NCI-H748 (cell line): ENCODE measurements at regions not wholly inside any gene's neighbourhood (a gene's known extent, or its start where the extent isn't known, plus 50 kb on each side); places are given as distances from the start of the nearest gene placed in this dataset.
"Not testable (repeated sequence)": the region's sequence is repeated elsewhere in the genome, so short reads cannot be mapped to it uniquely, and the experiment has no call there.

Source experiments
- DNase-seq: peaks from one replicate; lab custom pipeline; 2025; ENCODE audit not compliant: unreplicated experiment; lab: John Stamatoyannopoulos, UW

DNA sequence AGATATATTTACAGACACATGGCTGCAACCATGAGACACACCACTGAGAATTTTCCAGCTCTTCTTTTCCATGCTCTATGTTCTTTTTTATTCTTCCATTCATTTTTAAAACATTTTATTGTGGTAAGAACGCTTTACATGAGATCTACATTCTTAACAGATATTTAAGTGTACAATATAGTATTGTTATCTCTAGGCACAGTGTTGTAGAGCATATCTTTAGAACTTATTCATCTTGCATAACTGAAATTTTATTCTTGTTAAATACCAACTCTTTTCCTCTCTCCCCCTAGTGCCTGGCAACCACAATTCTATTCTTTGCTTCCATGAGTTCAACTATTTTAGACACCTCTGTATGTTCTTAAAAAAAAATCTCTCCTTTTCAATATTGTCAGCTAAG is 67.1 kb upstream of the HABP2 start:
- no peak for DNase-seq

DNA sequence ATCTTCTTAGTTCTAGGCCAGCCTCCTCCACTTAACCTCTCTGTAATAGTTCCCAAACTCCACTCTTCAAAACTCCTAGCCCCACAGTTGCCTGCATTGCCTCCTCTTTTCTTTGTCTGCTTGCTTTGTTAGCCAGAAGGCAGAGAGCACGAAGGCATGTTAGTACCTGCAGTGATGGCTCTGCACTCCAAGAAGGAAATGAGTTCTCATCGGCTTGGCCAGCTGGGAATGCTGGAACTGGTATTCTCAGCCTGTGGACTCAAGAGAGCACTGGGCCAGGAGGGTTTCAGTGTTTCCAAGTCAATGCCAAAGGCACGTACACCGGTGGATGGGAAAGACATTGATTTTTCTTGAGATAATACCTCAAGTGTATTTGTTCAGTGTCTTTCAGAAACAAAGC is 66.3 kb upstream of the HABP2 start:
- DNase-seq = no peak

DNA sequence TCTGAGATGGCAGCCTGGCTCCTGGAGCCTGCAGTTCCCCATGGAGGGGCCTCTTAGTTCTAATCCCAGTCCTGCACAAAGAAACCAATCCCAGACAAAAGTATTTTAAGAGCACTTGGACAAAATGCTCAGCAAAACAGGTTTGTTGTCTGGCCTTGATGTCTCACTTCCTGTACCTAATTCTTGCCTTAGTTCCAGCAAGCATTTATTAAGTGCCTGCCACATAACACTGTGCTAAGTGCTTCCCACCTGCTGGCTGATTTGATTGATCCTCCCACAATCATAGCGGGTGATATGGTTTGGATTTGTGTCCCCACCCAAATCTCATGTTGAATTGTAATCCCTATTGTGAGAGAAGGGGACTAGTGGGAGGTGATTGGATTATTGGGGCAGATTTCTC is 65.7 kb upstream of the HABP2 start:
- peak; percentile 1 for DNase-seq

DNA sequence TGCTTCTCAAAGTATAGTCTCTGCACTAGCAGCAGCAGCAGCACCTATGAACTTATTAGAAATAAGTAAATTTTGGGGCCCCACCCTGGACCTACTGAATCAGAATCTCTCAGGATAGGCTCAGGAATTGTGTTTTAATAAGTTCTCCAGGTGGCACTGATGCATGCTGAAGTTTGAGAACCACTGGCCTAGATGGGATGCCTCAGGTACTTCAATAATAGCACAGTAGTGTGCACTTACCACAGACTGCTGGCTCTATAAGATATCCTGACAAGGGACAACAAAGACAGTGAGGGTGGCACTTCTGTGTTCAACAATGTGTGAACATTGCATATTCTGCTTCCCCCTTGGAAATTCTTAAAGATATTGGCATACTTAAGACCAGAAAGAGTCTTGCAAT is 64.7 kb upstream of the HABP2 start:
- DNase-seq = no peak

DNA sequence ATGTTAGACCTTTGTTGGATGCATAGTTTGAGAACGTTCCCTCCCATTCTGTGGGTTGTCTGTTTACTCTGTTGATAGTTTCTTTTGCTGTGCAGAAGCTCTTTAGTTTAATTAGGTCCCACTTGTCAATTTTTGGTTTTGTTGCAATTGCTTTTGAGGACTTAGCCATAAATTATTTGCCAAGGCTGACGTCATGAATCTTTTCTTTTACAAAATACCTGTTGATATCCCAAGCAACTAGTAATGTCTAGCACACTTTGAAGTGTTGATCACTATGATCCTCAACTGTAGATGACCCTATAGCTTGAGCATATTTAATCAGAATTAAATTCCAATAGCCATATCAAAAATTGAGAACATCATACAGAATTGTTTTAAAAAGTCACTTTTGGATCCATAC is 63.3 kb upstream of the HABP2 start:
- DNase-seq = not testable (repeated sequence)

DNA sequence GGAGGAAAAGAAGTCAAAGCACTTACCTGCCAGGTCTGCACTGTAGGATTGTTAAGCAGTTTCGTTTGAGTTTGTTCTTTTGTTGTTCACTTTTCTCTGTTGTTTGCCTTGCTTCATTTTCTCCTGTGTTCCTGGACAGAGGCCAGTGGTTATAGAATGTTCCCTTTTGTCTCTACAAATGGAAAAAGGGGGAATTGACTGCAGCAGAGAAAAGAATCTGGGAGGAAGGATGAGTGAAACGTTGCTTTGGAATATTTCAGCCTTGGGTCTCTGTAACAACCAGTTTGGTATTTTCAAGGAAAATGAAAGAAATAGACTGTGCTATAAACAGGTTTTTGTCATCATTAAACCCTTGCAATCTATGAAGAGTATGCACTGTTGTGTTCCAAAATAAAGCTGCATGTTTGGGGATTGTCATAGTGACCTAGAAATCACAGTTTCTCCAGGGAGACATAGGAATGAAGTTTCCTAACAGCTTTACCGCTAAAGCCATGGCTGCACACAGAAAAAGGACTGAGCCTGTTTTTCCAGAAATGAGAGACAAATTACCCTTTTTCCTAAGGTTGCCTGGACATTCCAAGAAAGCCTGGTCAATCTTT is 60.8 kb upstream of the HABP2 start:
- DNase-seq = no peak

DNA sequence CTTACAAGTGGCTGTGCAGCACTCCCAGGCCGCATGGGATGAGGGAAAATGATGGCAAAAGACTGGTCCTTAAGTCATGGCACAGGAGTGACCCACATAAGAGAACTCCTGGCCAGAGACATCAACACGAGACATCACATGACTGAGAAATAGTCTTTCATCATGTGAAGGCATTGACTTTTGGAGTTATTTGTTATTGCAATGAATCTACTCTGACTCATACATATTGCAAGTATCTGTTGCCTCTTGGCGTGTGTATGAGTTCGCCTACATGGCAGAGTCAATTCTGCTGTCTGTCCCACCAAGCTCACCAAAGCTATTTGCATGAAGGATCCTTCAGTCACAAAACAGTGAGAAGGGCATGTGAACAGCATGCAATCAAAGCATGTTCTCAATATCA is 59.7 kb upstream of the HABP2 start:
- DNase-seq = no peak

DNA sequence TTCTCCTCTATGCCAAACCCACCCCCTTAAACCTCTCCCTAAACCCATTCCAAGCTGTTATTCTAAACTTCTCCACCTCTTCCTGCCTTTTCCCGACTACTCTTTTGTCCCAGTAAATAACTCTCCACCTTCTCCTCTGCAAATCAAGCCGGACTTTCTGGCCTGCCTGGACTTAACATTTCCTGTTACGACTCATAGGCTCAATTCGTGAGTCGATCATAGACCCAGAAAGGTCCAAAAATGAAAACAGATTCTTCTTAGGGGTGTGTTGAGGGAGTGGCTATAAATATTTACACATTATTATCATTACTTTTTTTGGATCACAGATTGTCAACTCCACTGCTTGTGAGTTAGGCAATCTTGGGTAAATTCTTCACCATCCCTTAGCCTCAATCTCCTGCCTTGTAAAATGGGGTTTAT is 59.0 kb upstream of the HABP2 start:
- no peak for DNase-seq

DNA sequence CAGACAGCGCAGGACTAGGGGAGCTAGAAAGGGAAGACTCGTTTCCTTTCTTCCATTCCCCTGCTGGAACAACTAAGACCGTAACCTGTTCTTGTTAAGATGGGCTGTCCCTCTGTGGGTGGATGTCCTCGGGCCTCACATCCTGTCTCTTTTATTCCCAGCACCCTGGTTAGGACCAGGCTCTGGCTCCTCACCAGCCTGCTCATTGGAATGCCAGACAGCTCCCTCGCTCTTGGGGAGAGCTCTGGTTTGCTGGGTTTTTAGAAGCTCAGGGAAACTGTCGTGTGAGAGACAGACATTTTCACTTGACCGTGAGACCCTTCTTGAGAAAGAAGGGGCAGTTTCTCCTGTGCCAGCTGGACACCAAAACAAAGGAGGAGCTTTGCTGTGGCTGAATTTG is 58.1 kb upstream of the HABP2 start:
- no peak for DNase-seq

DNA sequence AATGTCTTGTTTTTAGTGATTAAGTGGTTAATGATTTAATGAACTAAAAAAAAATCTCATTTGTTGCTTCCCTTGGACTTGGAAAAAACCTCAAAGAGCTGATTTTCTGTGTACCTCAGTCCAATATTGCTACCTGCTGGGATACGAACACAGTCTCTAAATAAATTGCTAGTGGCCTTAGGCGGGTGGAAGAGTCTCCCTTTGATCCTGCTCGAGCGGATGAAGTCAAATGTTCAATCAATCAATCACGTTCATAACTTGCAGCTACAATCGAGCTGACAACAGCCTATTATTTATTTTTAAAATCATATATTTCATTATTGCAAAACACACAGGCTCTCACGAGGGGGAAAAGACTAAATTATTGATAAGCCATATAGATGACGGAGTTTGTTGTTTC is 57.3 kb upstream of the HABP2 start:
- no peak for DNase-seq

DNA sequence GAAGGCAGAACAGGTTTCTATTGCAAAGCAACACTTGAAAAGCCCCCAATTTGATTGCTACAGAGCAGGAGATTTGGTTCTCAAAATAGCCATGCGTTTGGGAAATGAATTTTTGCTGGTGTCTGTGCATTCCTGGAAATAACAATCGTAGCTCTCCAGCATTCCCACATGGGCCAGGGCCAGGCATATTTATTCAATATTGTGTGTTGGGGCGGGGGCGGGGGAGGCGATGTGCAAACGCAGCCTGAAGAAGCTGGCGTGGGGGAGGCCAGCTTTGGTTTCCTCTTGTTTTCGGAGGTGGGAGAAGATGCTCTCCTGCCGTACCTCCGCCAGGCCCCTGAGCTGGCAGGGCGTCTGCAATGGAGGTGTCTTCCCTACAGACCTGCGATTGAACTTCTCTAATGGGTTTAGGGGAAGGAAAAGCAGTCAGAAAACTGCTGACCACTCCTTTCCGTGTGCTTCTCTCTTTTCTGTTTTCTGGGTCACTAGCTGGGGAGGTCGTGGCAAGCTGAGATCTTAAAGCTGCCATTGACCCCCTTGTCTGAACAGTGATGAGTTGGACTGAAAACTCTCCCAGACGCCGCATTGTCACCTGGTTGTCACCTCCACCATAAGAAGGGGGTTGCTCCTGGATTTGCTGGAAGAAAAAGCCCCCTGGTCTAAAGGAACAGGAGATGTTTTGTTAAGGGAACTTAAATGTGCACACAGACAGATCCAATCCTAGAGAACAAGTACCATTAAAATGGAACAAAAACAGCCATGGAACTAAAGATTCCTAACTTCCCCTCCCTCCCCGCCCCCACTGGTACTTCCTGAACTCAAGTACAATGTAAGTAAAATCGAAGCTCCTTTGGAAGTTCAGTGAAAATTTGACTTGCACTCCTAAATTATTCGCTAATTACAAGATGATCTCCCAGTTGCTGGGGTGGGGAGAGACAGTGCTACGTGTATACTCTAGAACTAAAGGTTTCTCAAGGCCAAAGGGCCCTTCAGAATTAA is 56.4 kb upstream of the HABP2 start:
- DNase-seq = no peak

DNA sequence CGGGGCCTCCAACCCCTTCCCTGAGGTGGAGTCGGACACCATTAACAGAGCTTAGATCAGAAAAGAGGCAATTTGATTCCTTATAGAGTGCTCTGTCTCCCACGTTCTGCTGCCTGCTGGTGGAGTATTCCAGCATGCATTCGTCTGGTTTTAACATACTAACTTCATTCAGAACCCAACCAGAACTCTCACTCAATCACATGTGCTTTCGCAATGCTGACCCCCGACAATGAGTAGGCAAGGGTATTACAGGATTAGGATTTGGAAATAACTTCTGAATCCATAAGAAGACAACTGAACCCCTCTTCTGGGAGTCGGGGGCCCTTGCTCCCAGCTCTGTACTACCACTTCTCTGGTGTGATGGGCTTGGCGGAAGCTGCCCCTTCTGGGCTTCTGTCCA is 55.7 kb upstream of the HABP2 start:
- no peak for DNase-seq

DNA sequence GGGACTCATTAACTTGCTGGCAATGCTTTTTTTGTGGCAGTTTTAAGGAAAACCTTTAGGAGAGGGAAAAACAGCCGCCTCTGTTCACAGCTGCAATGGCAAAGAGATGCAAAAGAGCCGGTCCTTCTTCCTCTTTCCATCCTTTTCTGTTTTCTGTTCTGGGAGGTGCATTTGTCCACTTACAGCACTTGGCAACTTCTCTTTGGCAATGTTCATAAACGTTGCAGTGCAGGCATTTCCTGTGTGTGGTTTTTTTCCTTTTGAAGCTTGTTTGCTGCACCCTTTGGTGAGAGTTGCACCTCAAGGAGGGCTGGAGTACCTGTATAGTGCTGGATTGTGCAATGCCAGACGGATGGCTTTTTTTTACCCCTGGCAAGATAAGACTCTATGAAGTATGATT is 53.9 kb upstream of the HABP2 start:
- DNase-seq = no peak

DNA sequence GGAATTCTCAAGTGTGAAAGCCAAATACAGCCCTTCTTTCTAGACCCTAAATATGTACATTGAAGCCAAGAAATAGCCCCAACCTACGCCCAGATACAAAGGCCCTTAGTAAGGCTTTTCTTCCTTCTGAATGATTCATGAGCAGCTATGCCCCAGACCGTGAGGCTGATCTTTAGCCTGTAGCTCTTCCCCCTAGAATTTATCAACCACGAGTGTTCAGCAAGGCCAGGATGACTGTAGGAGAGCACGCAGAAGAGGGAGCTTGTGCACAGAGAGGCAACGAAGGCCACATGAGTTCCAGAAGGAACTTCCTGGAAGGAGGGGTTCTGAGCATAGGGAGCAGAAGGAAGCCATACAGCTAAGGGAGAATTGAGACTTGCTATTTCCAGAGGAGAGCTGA is 53.0 kb upstream of the HABP2 start:
- DNase-seq = no peak

DNA sequence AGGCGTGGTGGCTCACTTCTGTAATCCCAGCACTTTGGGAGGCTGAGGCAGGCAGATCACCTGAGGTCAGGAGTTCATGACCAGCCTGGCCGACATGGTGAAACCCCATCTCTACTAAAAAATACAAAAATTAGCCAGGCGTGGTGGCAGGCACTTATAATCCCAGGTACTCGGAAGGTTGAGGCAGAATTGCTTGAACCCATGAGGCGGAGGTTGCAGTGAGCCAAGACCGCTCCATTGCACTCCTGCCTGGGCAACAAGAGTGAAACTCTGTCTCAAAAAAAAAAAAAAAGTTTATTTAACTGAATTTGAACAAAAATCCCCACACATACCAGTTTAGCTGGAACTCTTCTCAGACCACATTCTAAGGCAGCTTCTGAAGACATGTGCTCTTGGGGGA is 51.8 kb upstream of the HABP2 start:
- not testable (repeated sequence) for DNase-seq
